GM19239 (cell line): ENCODE measurements at regions not wholly inside any gene's neighbourhood (a gene's known extent, or its start where the extent isn't known, plus 50 kb on each side); places are given as distances from the start of the nearest gene placed in this dataset.

Experiments used
- DNase-seq: peaks from one replicate; pipeline ENCODE4 v3.0.0; 2011; ENCODE audit warnings: low spot score; ENCODE audit not compliant: insufficient read length
- FAIRE-seq: peaks from 2 replicates; lab custom pipeline; 2011; peaks lifted over from hg19 to GRCh38; lab: Jason Lieb, UNC

- FAIRE-seq (no peak), DNase-seq (no peak)
These were observed 60.6 kb downstream of the TMEM174 start for GRCh38 chr5:73233461-73234203.

- no peak for FAIRE-seq
- no peak for DNase-seq
These were observed 60.1 kb downstream of the TMEM174 start for GRCh38 chr5:73233053-73233460.

- no peak for DNase-seq
- FAIRE-seq, result no peak
These were observed 59.5 kb downstream of the TMEM174 start for GRCh38 chr5:73232266-73233041.

GRCh38 chr5:73231246-73231778, 58.3 kb downstream of the TMEM174 start:
- FAIRE-seq (no peak), DNase-seq (no peak)

GRCh38 chr5:73230264-73231245, 57.6 kb downstream of the TMEM174 start:
- DNase-seq, result no peak
- FAIRE-seq, result no peak

GRCh38 chr5:73229271-73229670, 56.3 kb downstream of the TMEM174 start:
- no peak for DNase-seq
- FAIRE-seq, result no peak

GRCh38 chr5:73228052-73228451, 55.1 kb downstream of the TMEM174 start:
- DNase-seq, result no peak
- FAIRE-seq, result no peak
